HG02973 (cell line): ENCODE measurements at regions not wholly inside any gene's neighbourhood (a gene's known extent, or its start where the extent isn't known, plus 50 kb on each side); places are given as distances from the start of the nearest gene placed in this dataset.
"Not testable (repeated sequence)": the region's sequence is repeated elsewhere in the genome, so short reads cannot be mapped to it uniquely, and the experiment has no call there.

ENCODE experiments used
- ATAC-seq: cut with Tn5 transposase; IDR thresholded peaks from one replicate; pipeline ENCODE4 v1.9.1; 2021; ENCODE audit warnings: moderate library complexity; ENCODE audit not compliant: unreplicated experiment

DNA sequence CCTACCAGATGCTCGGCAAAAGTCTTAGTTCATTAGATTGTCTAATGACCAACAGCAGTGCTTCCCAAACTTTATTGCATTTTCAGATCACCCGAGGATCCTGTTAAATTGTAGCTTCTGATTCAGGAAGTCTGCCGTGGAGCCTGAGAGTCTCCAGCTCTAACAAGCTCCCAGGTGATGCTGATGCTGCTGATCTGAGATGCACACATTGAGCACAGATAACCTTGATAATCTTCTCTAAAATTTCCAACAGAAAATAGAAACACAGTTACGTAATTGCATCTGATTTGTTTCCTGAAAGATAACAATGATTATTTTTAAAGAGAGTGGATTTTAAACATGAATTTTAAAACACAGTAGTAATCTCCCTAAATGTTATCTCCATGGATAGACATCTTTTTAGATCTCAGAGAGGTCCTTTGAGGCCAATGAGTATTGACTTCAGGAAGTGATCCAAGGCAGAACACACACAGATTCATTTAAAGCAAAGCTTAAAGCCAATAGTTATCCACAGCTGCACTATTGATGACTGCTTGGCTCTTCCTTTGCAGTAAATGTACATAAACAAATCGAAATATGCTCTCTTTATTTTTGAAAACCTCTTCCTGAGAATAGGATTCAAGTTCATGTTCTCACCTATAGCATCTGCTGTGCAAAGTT lies 122.8 kb upstream of the TNPO1 start:
- no peak for ATAC-seq

DNA sequence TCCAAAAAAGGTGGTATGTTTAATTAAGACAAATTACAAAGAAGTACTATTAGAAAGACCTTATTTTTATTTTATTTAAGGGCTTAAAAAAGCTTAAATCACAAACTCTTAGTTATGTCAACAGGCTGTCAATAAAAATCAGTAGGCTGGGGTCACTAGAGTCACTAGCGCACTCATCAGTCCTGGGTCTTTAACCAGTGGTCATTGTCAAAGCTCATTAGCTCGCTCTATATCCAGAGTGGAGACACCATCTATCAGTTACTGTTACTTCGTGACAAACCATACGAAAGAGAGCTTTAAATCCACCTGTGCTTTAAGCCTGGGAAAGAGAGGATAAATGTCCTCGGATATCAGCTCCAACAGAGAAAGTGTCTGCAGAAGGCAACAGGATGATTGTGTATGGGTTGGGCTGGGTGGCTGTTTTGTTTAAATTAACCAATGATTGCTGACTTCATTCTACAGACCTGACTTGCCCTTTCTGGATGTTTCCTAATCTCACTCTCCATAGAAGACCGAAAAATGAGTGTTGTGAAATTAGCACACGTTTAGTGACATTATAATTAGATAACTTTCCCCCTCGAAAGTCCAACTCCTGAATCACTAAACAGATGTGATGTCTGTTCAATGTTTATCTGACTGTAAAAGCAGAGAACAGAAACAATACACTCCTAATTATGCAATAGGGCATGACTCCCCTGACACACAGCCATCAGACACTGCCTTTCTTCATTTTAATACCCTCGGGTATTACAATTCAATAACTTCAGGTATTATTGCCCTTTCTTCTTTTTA lies 123.6 kb upstream of the TNPO1 start:
- no peak for ATAC-seq

DNA sequence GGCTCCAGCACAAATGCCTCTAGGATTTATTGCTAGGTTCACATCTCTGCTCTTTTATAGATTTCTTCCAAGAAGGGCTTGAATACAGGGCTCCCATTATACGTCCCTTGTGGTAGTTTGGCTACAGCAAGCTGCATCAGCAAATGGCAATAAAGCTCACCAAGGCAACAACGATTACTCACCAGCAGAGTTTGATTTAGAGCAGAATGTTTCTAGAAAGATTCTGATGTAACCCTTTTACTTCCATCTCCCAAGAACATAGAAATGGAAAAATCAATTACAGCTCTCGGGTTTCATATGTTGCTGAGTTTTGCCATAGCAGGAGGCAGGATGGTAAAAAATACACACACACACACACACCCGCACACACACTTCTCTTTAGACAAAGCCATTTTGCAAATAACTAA lies 124.2 kb upstream of the TNPO1 start:
- no peak for ATAC-seq

DNA sequence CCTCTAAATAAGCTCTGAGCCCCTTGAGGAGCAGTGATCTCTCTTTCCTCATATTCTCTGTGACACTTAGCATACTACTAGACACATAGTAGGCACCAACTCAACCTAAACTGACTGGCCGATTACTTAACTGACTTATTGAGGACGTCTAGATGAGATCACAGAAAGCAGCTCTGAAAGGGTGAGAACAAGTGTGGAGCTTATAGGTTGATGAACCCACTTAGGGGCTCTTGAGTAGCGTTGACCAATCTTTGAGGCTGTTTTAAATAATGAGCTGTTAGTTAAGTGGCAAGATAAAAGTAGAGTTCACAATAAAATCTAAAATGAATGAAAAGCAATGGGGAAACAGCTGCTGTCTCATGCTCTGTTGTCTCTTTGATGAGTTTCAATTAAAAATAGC lies 124.7 kb upstream of the TNPO1 start:
- ATAC-seq: no peak

DNA sequence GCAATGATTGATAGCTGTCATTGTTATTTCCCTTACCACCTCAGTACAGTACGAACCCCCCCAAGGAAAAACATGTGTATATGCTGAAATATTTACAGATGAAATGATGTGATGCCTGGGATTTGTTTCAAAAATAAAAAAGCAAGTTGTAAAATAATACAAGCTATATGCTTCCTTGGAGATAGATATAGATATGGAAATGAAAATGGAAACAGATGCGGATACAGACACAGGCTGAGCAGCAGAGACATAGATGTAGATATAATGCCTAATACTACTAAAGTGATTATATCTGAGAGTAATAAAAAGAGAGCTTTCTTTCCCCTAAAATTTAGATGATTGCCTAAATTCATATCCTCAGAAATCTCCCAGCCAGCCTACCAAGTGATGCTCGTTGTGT lies 127.5 kb upstream of the TNPO1 start:
- ATAC-seq: no peak

DNA sequence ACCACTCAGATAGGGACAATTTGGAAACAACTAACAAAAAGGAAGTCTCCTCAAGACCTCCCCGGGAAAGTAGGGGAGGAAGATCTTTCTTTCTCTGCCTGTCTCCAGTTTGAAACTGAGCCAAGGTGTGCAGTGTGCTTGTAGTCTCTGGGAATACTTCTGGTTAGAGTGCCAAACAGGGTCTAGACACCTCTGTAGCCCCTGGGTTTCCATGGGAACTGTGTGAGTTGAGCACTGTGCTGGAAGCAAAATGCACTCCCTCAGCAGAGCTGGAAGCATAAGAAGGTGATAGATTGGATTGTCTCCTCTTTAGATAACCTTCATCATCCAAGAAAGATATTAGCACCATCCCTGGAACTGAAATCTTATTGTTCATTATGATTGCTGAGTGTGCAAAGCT lies 129.2 kb upstream of the TNPO1 start:
- no peak for ATAC-seq

DNA sequence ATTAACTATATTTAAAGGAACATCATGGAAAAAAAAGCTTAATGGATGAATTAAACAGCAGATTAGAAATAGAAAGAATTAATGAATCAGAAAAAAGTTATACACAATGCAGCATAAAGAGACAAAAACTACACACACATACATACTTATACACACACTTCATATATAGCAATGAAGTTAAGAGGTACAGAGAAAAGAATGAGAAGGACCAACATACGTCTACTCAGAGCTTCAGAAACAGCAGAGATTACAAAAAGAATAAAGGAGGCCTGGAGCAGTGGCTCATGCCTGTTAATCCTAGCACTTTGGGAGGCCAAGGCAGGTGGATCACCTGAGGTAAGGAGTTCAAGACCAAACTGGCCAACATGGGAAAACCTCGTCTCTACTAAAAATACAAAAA lies 133.9 kb upstream of the TNPO1 start:
- ATAC-seq: no peak

DNA sequence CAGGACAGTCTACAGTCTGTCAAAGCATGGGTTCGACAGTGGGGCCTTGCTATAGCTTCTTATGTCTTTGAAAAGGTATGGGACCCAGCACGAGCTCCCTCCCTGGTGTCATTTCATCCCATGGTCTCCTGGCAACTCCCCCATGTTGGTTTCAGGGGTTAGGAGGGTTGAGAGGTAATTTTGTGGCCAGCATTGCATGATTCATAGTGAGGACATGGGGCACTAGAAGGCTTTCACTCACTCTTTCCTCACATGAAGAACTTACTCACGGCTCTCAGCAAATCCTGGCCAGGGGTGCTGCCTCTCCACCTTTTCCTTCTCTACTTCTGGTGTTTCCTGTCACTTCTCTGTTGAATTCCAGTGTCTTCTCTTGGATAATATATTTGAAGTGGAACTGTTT lies 134.7 kb upstream of the TNPO1 start:
- no peak for ATAC-seq

DNA sequence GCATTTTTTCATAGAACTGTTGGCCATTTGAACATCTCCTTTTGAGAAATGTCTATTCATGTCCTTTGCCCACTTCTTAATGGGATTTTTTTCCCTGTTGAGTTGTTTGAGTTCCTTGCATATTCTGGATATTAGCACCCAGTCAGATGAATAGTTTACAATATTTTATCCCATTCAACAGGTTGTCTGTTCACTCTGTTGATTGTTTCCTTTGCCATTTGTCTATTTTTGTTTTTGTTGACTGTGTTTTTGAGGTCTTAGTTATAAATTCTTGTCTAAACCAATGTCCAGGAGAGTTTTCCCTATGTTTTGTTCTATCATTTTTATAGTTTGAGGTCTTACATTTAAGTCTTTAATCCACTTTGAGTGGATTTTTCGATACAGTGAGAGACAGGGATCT lies 139.0 kb upstream of the TNPO1 start:
- ATAC-seq: no peak

DNA sequence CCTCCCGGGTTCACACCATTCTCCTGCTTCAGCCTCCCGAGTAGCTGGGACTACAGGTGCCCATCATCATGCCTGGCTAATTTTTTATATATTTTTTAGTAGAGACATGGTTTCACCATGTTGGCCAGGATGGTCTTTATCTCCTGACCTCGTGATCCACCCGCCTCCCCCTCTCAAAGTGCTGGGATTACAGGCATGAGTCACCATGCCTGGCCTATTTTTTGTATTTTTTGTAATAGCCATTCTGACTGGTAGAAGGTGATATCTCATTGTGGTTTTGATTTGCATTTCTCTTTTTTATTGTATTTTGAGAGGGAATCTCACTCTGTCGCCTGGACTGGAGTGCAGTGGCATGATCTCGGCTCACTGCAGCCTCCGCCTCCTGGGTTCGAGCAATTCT lies 139.6 kb upstream of the TNPO1 start:
- ATAC-seq: not testable (repeated sequence)

DNA sequence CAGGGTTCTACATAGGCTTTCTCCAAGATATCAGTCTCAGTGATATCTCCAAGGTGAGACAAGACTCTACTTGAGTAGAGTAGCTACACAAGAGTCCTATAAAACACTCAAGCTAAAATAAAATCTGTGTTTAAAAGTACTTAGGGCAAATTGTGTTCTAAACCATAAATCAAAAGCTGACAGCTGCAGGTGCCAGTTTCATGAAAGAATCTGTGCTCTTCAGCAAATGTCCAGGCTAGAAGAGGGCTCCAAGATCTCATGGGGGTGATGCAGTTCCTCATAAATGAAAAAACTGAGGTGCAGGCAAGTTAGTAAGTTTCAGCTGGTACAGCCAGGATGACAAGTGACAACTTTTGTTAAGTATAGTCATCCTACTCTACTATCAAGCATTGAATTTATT lies 142.8 kb upstream of the TNPO1 start:
- no peak for ATAC-seq

DNA sequence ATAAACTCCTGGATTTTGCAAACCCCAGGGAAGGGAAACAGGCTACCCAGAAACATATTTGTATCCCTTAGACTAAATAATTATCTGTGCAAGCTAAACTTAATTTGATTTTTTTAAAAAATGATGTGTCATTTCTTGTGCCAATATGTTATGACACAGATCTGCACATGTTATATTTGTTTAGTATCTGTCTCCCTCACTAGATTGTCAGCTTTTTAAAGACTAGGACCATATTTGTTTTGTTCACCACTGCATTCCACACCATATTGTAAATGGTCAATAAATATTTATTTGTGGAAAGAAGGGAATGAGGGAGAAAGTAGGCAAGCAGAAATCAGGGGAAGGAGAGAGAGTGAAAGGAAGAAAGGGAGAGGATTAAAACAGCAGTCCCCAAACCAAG lies 143.3 kb upstream of the TNPO1 start:
- ATAC-seq: no peak

DNA sequence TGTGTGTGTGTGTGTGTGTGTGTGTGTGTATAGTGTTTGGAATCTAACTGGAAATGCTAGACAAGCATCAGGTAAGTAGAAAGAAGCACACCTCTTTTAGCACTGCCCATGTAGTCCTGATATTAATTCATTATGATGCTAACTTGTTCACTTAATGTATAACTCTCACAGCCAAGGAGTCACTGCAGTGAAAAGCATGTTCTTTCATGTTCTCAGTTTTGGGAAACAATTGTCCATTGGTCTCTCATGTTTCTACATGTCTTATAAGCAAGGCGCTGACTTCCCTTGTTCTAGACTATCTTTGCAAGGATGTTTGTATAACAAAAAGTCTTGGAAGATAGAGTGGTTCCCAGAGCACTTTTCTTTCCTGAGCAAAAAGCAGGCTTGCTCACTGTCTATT lies 148.8 kb upstream of the TNPO1 start:
- ATAC-seq: no peak

DNA sequence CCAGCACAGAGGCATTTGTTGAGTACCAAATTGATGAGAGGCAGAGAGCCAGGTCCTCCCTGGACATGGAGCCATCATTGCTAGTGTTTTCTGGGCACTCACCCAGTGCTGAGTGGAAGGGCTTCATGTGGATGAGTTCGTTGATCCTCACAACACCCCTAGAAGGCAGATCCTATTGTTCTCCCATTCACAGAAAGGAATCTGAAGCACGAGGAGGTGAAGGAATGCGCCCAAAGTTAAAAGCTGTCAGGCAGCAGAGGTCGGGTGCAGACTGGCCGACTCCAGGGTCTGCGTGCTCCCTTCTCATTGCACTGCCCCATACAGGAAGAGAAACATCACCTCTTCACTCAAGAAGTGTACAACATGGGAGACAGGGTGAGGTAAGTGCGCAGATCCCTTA lies 153.5 kb upstream of the TNPO1 start:
- ATAC-seq: no peak

DNA sequence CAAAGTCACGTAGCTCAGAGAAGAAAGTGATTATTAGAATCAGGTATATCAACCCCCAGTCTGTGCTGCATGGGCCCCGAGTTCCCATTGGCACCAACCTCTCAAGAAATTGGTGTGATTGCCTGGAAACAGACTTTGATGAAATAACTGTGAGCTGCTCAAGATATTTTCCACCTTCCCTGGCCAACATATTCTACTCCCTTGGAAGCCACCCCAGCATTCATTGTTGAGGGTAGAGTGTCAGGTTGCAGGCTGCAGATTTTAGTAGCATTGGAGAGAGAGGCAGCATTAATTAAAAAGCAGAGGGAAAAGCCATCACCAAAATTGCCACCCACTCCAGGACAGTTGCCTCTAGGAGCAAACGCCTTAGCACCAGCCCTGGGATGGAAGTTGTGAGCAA lies 154.2 kb upstream of the TNPO1 start:
- ATAC-seq: no peak

DNA sequence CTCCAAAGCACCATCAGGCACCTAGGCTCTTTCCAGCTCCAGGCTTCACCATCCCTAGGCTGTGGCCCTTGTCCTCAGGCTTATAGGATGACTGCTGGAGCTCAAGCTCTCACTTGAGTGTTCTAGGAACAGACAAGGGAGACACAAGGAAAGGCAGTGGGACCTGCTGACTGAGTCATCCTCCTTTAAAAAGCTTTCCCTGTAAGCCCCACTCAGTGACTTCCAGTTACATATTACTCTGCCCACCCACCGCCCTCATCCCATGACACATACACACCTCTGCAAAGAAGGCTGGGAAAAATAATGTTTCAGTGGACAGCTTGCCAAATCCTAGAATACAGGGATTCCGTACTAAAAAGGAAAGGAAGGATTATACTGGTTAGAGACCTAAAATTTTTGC lies 154.2 kb upstream of the ZNF366 start:
- ATAC-seq: no peak

DNA sequence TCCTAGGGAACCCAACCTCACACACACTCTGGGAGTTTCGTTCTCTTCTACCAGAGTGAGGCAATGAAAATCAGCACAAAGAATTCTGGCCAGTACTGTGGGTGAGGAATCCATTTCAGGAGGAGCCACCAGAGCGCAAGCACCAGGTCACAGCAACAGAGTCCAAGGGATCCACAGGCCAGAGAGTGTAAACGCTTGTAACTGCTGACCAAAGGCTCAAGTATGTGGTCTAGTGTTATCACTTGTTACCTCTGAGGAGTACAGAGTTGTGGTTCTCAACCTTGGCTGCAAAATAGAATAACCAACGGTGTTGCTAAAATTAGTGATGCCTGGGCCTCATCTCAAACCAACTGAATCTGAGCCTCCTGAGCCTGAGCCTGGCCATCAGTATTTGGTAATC lies 152.5 kb upstream of the ZNF366 start:
- no peak for ATAC-seq

DNA sequence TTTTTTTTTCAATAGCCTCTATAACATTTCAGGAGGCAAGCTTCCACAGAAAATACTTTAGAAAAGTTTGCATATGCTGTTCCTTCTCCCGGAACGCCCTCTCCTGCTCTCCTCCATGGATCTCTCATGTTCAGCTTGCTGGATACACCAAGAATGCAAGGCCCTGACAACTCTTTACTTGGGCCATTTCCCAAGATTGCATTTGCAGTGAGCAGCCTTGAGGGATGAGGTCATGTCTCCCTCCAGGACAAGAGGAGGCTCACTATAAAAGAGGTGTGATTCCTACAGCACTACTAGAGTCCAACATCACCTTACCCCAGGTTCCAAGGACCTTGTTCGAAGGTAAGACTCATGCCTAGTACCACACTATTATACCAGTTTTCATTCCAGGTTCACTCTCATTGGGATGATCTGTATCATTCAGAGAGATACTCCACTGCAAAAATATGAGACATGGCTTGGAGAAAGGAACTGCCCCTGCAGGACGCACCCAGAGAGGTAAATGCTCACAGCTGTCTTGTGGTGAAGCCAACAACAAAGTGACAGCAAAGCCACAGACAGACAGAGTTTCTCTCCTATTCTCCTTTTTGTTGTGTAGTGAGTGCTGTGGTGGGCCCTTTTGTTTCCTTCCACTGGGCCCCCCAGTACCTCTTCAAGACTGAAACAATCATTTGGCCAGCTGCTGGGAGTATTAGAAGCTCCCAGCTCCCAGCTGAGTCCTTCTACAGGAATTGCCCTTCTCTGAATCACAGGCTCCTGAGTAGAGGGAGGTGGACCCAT lies 151.7 kb upstream of the ZNF366 start:
- no peak for ATAC-seq

DNA sequence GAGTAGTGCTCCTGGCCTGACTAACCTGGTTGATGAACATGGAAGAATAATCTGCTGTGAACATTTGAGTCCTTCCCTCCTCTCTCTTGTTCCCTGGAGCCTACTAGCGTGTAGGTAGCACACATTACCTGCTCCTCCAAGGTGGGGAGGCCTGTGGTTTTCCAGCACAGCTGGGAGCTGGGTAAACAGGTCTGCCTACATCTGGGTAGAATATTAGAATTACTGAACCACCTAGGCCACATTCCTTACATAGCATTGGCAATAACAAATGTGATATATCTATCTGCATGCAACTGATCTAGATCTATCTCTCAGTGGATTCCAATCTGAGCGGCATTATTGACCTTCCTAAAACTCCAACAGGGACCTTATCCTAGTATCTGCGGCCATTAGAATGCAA lies 151.0 kb upstream of the ZNF366 start:
- no peak for ATAC-seq

DNA sequence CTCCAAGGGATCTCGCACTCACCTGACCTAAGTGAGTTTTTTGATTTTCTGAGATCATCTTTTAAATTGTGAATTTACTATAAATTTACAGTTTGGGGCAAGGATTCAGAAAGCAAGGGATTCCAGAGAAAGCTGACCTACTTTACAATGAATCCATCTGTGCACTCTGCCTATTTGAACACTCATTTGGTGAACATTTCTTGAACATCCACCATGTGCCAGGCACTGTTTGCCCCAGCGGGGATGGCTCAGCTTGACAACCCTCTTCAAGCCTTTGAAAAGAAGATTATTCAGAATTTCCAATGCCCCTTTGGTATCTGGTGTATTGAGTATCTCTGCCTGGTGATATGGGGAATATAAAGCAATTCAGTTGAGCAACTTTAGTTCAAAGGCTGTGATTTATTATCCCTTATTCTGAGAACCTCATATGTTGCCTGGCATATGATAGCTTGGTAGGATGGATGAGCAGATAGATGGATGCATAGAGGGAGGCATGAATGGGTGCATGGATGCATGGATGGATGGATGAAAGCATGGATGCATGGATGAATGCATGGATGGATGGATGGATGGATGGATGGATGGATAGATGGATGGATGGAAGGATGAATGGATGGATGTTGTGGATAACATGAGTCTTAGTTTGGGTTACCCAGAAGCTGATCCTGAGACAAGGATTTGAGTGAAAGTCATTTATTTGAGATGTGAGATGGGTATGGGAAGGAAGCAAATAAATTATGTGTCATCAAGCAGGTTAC lies 149.7 kb upstream of the ZNF366 start:
- ATAC-seq: no peak

DNA sequence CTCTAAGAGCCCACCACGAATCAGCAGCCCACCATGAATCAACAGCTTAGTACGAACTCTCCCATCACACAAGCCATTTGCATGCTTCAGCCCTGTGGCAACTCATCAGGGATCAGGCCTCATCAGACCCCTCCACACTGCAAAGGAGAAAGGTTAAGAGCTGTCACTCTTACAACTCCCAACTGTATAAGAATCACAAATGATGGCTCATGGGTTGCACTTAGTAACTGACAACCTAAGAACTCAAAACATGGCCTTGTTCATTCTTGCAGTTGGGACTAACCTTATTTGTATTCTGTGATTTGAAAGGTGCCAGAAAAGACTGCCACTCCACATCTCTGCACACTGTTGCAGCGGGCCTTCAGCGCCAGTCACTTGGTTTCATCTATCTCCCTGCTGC lies 149.1 kb upstream of the ZNF366 start:
- ATAC-seq: no peak
